Thoracic aorta (tissue), 2 donors: ENCODE measurements at regions not wholly inside any gene's neighbourhood (a gene's known extent, or its start where the extent isn't known, plus 50 kb on each side); places are given as distances from the start of the nearest gene placed in this dataset.

Experiments used
- ATAC-seq: fragments of 150-250 bp; one replicate; pipeline ENCODE4 v1.8.0; 2017; ENCODE audit warnings: low read depth; ENCODE audit not compliant: insufficient number of reproducible peaks, low FRiP score
- DNase-seq: peaks from one replicate; pipeline ENCODE4 v3.0.0-alpha.2; 2020; ENCODE audit warnings: low spot score
- H3K27ac ChIP-seq, 2 donors: fragments of 200-600 bp; sonication (generic); 1 replicate in 1 of 2; 2 replicates in 1 of 2; pipeline ENCODE4 v1.5.1; 2016; ENCODE audit warnings: mild to moderate bottlenecking in 2 of 2, moderate library complexity in 2 of 2
- H3K27me3 ChIP-seq: fragments of 200-600 bp; sonication (generic); replicated peaks from 2 replicates; pipeline ENCODE4 v1.6.0; 2016; ENCODE audit warnings: mild to moderate bottlenecking; ENCODE audit not compliant: insufficient read depth
- H3K36me3 ChIP-seq: fragments of 200-600 bp; sonication (generic); one replicate; pipeline ENCODE4 v1.5.1; 2016
- H3K4me1 ChIP-seq, 2 donors: fragments of 200-600 bp; sonication (generic); 1 replicate in 1 of 2; 2 replicates in 1 of 2; pipeline versions ENCODE4 v1.5.1 to v1.6.0; 2016; ENCODE audit warnings: low read depth in 2 of 2, mild to moderate bottlenecking in 1 of 2; ENCODE audit not compliant: control insufficient read depth in 1 of 2
- H3K4me3 ChIP-seq: fragments of 200-600 bp; sonication (generic); 2 replicates; pipeline ENCODE4 v1.5.1; 2016; ENCODE audit warnings: mild to moderate bottlenecking
- H3K9me3 ChIP-seq: fragments of 200-600 bp; sonication (generic); 2 replicates; pipeline ENCODE4 v1.5.1; 2016
- TF ChIP-seq, protein P1 (sequence below): fragments of 200-600 bp; sonication (generic); IDR thresholded peaks from one replicate; pipeline ENCODE4 v1.5.1; 2019; ENCODE audit warnings: antibody characterized with exemption

GRCh38 chr11:111173221-111173620 lies 72.3 kb upstream of the POU2AF2 start:
- no peaks in the 10 kb centered on the region for H3K27me3 ChIP-seq
- DNase-seq (no peak), ATAC-seq (no peak)
- no peaks in the 10 kb centered on the region for H3K9me3 ChIP-seq
- H3K4me3 ChIP-seq = no peak overlapping the region
- H3K36me3 ChIP-seq = no peaks in the 10 kb centered on the region
- no peak overlapping the region for H3K27ac ChIP-seq
- no peaks in the 10 kb centered on the region for H3K4me1 ChIP-seq
- TF ChIP-seq, protein P1, sequence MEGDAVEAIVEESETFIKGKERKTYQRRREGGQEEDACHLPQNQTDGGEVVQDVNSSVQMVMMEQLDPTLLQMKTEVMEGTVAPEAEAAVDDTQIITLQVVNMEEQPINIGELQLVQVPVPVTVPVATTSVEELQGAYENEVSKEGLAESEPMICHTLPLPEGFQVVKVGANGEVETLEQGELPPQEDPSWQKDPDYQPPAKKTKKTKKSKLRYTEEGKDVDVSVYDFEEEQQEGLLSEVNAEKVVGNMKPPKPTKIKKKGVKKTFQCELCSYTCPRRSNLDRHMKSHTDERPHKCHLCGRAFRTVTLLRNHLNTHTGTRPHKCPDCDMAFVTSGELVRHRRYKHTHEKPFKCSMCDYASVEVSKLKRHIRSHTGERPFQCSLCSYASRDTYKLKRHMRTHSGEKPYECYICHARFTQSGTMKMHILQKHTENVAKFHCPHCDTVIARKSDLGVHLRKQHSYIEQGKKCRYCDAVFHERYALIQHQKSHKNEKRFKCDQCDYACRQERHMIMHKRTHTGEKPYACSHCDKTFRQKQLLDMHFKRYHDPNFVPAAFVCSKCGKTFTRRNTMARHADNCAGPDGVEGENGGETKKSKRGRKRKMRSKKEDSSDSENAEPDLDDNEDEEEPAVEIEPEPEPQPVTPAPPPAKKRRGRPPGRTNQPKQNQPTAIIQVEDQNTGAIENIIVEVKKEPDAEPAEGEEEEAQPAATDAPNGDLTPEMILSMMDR = no peak

GRCh38 chr11:111172321-111172862 lies 73.1 kb upstream of the POU2AF2 start:
- no peaks in the 10 kb centered on the region for H3K4me1 ChIP-seq
- TF ChIP-seq, protein P1 = no peak
- H3K4me3 ChIP-seq = no peak overlapping the region
- H3K27ac ChIP-seq = no peak overlapping the region
- no peaks in the 10 kb centered on the region for H3K36me3 ChIP-seq
- ATAC-seq (no peak), DNase-seq (no peak)
- no peaks in the 10 kb centered on the region for H3K27me3 ChIP-seq
- H3K9me3 ChIP-seq = no peaks in the 10 kb centered on the region

- Histone ChIP-seq H3K27me3 (no peaks in the 10 kb centered on the region), H3K4me3 (no peak overlapping the region), H3K36me3 (no peaks in the 10 kb centered on the region), H3K27ac (no peak overlapping the region), H3K9me3 (no peaks in the 10 kb centered on the region), H3K4me1 (no peaks in the 10 kb centered on the region)
- TF ChIP-seq, protein P1 = no peak
- no peak for ATAC-seq
- no peak for DNase-seq
Observed at GRCh38 chr11:111170761-111171379, 74.7 kb upstream of the POU2AF2 start.

- no peak overlapping the region for H3K27ac ChIP-seq
- H3K36me3 ChIP-seq = no peaks in the 10 kb centered on the region
- no peaks in the 10 kb centered on the region for H3K9me3 ChIP-seq
- TF ChIP-seq, protein P1 = no peak
- ATAC-seq = no peak
- H3K4me1 ChIP-seq = no peaks in the 10 kb centered on the region
- no peak overlapping the region for H3K4me3 ChIP-seq
- no peak for DNase-seq
- H3K27me3 ChIP-seq = no peaks in the 10 kb centered on the region
Observed at GRCh38 chr11:111169367-111169766, 76.2 kb upstream of the POU2AF2 start.

GRCh38 chr11:111168871-111169270 lies 76.7 kb upstream of the POU2AF2 start:
- DNase-seq (no peak), ATAC-seq (no peak)
- H3K27ac ChIP-seq = no peak overlapping the region
- H3K27me3 ChIP-seq = no peaks in the 10 kb centered on the region
- H3K9me3 ChIP-seq = no peaks in the 10 kb centered on the region
- TF ChIP-seq, protein P1 = no peak
- H3K36me3 ChIP-seq = no peaks in the 10 kb centered on the region
- no peak overlapping the region for H3K4me3 ChIP-seq
- no peaks in the 10 kb centered on the region for H3K4me1 ChIP-seq
